HEK293 (cell line): ENCODE measurements at regions not wholly inside any gene's neighbourhood (a gene's known extent, or its start where the extent isn't known, plus 50 kb on each side); places are given as distances from the start of the nearest gene placed in this dataset.

Experiments used
- AEBP2 ChIP-seq: fragments of 450-650 bp; formaldehyde crosslinking; IDR thresholded peaks from 2 replicates; pipeline ENCODE4 v1.5.1; 2016; ENCODE audit warnings: missing biosample characterization, missing genetic modification characterization, borderline replicate concordance
- BCL11A ChIP-seq: fragments of 450-650 bp; formaldehyde crosslinking; IDR thresholded peaks from 2 replicates; pipeline ENCODE4 v1.5.1; 2016; ENCODE audit warnings: low read depth, missing biosample characterization, missing genetic modification characterization
- EGR2 ChIP-seq: fragments of 450-650 bp; formaldehyde crosslinking; IDR thresholded peaks from 2 replicates; pipeline ENCODE4 v1.5.1; 2016; ENCODE audit warnings: low read depth, missing biosample characterization, missing genetic modification characterization
- ELK4 ChIP-seq: IDR thresholded peaks from 2 replicates; pipeline ENCODE4 v1.6.1; 2011; ENCODE audit warnings: mild to moderate bottlenecking, low read depth, low read length, borderline replicate concordance
- GLIS2 ChIP-seq: fragments of 450-650 bp; formaldehyde crosslinking; IDR thresholded peaks from 2 replicates; pipeline ENCODE4 v1.5.1; 2016; ENCODE audit warnings: missing biosample characterization, missing genetic modification characterization
- INSM2 ChIP-seq: fragments of 450-650 bp; formaldehyde crosslinking; IDR thresholded peaks from 2 replicates; pipeline ENCODE4 v1.5.1; 2016; ENCODE audit warnings: missing biosample characterization, missing genetic modification characterization
- KLF7 ChIP-seq: fragments of 450-650 bp; formaldehyde crosslinking; IDR thresholded peaks from 2 replicates; pipeline ENCODE4 v1.5.1; 2016; ENCODE audit warnings: missing biosample characterization, missing genetic modification characterization, borderline replicate concordance
- KLF9 ChIP-seq: fragments of 450-650 bp; formaldehyde crosslinking; IDR thresholded peaks from 2 replicates; pipeline ENCODE4 v1.5.1; 2016; ENCODE audit warnings: missing biosample characterization, missing genetic modification characterization, low read depth
- MYNN ChIP-seq: fragments of 450-650 bp; formaldehyde crosslinking; IDR thresholded peaks from 2 replicates; pipeline ENCODE4 v1.5.1; 2016; ENCODE audit warnings: missing biosample characterization, missing genetic modification characterization, borderline replicate concordance
- PRDM1 ChIP-seq: fragments of 450-650 bp; formaldehyde crosslinking; IDR thresholded peaks from 2 replicates; pipeline ENCODE4; 2016; ENCODE audit warnings: missing biosample characterization, missing genetic modification characterization
- SCRT1 ChIP-seq: fragments of 450-650 bp; formaldehyde crosslinking; IDR thresholded peaks from 2 replicates; pipeline ENCODE4 v1.5.1; 2016; ENCODE audit warnings: missing biosample characterization, missing genetic modification characterization, borderline replicate concordance
- SP7 ChIP-seq: fragments of 450-650 bp; formaldehyde crosslinking; IDR thresholded peaks from 2 replicates; pipeline ENCODE4 v1.5.1; 2016; ENCODE audit warnings: missing biosample characterization, missing genetic modification characterization
- WT1 ChIP-seq: fragments of 450-650 bp; formaldehyde crosslinking; IDR thresholded peaks from 2 replicates; pipeline ENCODE4 v1.5.1; 2016; ENCODE audit warnings: missing biosample characterization, missing genetic modification characterization
- ZEB2 ChIP-seq: fragments of 450-650 bp; formaldehyde crosslinking; IDR thresholded peaks from 2 replicates; pipeline ENCODE4 v1.5.1; 2016; ENCODE audit warnings: missing biosample characterization, missing genetic modification characterization
- ZFHX2 ChIP-seq: fragments of 450-650 bp; formaldehyde crosslinking; conservative IDR thresholded peaks from 2 replicates; pipeline ENCODE4 v1.5.1; 2016; ENCODE audit warnings: missing biosample characterization, missing genetic modification characterization
- ZNF10 ChIP-seq: fragments of 450-650 bp; formaldehyde crosslinking; IDR thresholded peaks from 2 replicates; pipeline ENCODE4 v1.5.1; 2017; ENCODE audit warnings: missing biosample characterization, missing genetic modification characterization
- ZNF114 ChIP-seq: fragments of 450-650 bp; formaldehyde crosslinking; IDR thresholded peaks from 2 replicates; pipeline ENCODE4 v1.5.0; 2017; ENCODE audit warnings: missing biosample characterization, missing genetic modification characterization
- ZNF169 ChIP-seq: fragments of 450-650 bp; formaldehyde crosslinking; IDR thresholded peaks from 2 replicates; pipeline ENCODE4 v1.5.1; 2016; ENCODE audit warnings: missing biosample characterization, missing genetic modification characterization
- ZNF18 ChIP-seq: fragments of 450-650 bp; formaldehyde crosslinking; IDR thresholded peaks from 2 replicates; pipeline ENCODE4 v1.5.1; 2016; ENCODE audit warnings: missing biosample characterization, missing genetic modification characterization
- ZNF24 ChIP-seq: fragments of 450-650 bp; formaldehyde crosslinking; IDR thresholded peaks from 2 replicates; pipeline ENCODE4 v1.5.1; 2016; ENCODE audit warnings: missing biosample characterization, missing genetic modification characterization
- ZNF280C ChIP-seq: fragments of 450-650 bp; formaldehyde crosslinking; IDR thresholded peaks from 2 replicates; pipeline ENCODE4 v1.5.1; 2016; ENCODE audit warnings: missing biosample characterization, missing genetic modification characterization
- ZNF335 ChIP-seq: fragments of 450-650 bp; formaldehyde crosslinking; conservative IDR thresholded peaks from 2 replicates; pipeline ENCODE4 v1.5.1; 2016; ENCODE audit warnings: missing biosample characterization, missing genetic modification characterization
- ZNF473 ChIP-seq: fragments of 450-650 bp; formaldehyde crosslinking; IDR thresholded peaks from 2 replicates; pipeline ENCODE4 v1.5.1; 2017; ENCODE audit warnings: missing biosample characterization, missing genetic modification characterization
- ZNF521 ChIP-seq: fragments of 450-650 bp; formaldehyde crosslinking; IDR thresholded peaks from 2 replicates; pipeline ENCODE4 v1.5.1; 2017; ENCODE audit warnings: missing biosample characterization, mild to moderate bottlenecking, missing genetic modification characterization
- ZNF555 ChIP-seq: fragments of 450-650 bp; formaldehyde crosslinking; conservative IDR thresholded peaks from 2 replicates; pipeline ENCODE4 v1.5.1; 2017; ENCODE audit warnings: missing biosample characterization, mild to moderate bottlenecking, missing genetic modification characterization, inconsistent platforms
- ZNF664 ChIP-seq: fragments of 450-650 bp; formaldehyde crosslinking; IDR thresholded peaks from 2 replicates; pipeline ENCODE4 v1.5.1; 2016; ENCODE audit warnings: missing biosample characterization, missing genetic modification characterization
- ZNF704 ChIP-seq: fragments of 450-650 bp; formaldehyde crosslinking; IDR thresholded peaks from 2 replicates; pipeline ENCODE4 v1.5.1; 2016; ENCODE audit warnings: missing biosample characterization, missing genetic modification characterization
- ZNF791 ChIP-seq: fragments of 450-650 bp; formaldehyde crosslinking; IDR thresholded peaks from 2 replicates; pipeline ENCODE4 v1.5.1; 2016; ENCODE audit warnings: missing biosample characterization, missing genetic modification characterization
- ZNF792 ChIP-seq: fragments of 450-650 bp; formaldehyde crosslinking; IDR thresholded peaks from 2 replicates; pipeline ENCODE4 v1.5.1; 2016; ENCODE audit warnings: missing biosample characterization, missing genetic modification characterization
- ZNF843 ChIP-seq: fragments of 450-650 bp; formaldehyde crosslinking; IDR thresholded peaks from 2 replicates; pipeline ENCODE4 v1.5.1; 2016; ENCODE audit warnings: missing biosample characterization, missing genetic modification characterization
- ZSCAN16 ChIP-seq: fragments of 450-650 bp; formaldehyde crosslinking; IDR thresholded peaks from 2 replicates; pipeline ENCODE4 v1.5.1; 2016; ENCODE audit warnings: missing biosample characterization, missing genetic modification characterization

- no peak for TF ChIP-seq ZNF24 (tag by site-specific recombination)
- no peak for TF ChIP-seq ZNF555 (tag by site-specific recombination)
- no peak for TF ChIP-seq GLIS2 (tag by site-specific recombination)
- TF ChIP-seq ZNF704 (tag by site-specific recombination) = no peak
- TF ChIP-seq ZNF169 = no peak
- TF ChIP-seq SCRT1 (tag by site-specific recombination) = no peak
- TF ChIP-seq BCL11A (tag by site-specific recombination) = no peak
- TF ChIP-seq ZNF521 (tag by site-specific recombination) = no peak
- TF ChIP-seq ZSCAN16 (tag by site-specific recombination) = no peak
- peak; percentile 77 for TF ChIP-seq INSM2 (tag by site-specific recombination)
- TF ChIP-seq EGR2 (tag by site-specific recombination) = peak; percentile 93
- TF ChIP-seq ZEB2 (tag by site-specific recombination) = no peak
- TF ChIP-seq ZNF114 (tag by site-specific recombination) = no peak
- TF ChIP-seq KLF9 (tag by site-specific recombination) = peak; percentile 18; the same call in 1 of the 2 replicates
- no peak for TF ChIP-seq PRDM1 (tag by site-specific recombination)
- peak; percentile 52; the same call in 1 of the 2 replicates for TF ChIP-seq ZNF18 (tag by site-specific recombination)
- no peak for TF ChIP-seq MYNN
- peak; percentile 95 for TF ChIP-seq ZFHX2 (tag by site-specific recombination)
- no peak for TF ChIP-seq KLF7 (tag by site-specific recombination)
- TF ChIP-seq ZNF280C (tag by site-specific recombination) = no peak
- no peak for TF ChIP-seq ZNF335 (tag by site-specific recombination)
- TF ChIP-seq SP7 (tag by site-specific recombination) = no peak
- TF ChIP-seq ZNF10 (tag by site-specific recombination) = no peak
- no peak for TF ChIP-seq ZNF664
- TF ChIP-seq AEBP2 = no peak
- no peak for TF ChIP-seq ZNF843 (tag by site-specific recombination)
- no peak for TF ChIP-seq ZNF473 (tag by site-specific recombination)
- no peak for TF ChIP-seq WT1
- no peak for TF ChIP-seq ZNF792 (tag by site-specific recombination)
- no peak for TF ChIP-seq ELK4
- TF ChIP-seq ZNF791 = no peak
Observed at GRCh38 chr7:155207326-155208002, 90.2 kb upstream of the INSIG1 start (continued).
